ENCODE measurements at regions not wholly inside any gene's neighbourhood (a gene's known extent, or its start where the extent isn't known, plus 50 kb on each side); places are given as distances from the start of the nearest gene placed in this dataset.

DNA sequence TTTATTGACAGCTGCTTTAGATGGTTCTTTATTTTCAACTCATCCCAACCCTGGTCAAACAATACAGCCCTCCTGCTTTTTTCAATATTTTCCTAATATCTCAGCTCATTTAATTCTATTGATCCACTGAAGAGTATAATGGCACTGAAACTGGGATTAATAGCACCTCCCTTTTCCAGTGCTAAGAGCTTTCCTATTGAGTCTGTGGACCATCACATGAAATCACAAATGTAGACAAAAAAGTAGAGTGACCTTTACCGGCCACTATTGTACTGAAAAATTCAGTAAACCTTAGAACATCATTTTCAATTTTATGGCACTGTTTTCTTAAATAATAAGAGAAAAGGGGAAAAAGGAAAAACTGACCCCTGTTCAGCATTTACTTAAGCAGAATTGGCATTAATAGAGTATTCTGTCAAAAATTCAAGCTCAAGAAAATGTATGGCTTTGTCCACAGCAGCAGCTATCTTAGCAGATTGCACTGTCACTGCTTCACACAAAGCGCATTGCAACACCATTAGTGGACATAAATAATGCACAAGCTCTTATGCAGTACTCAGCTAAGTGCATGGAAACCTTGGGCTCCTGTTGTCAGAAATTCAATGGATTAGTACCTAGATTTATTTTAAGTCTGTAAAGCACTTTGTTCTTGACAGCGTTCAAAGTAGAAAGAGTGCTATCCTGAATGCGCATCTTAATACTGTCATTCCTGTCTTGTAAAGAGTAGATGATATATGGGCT lies 851.0 kb upstream of the KLHL1 start:
- TF ChIP-seq CTCF (conservative IDR thresholded peaks at IDR 0.05) (no peak), EZH2 (IDR thresholded peaks at IDR 0.05; ENCODE audit: low read depth) (no peak)

Data from PC-9 (cell line).